Activated B cell treated with CpG ODN at 0.5 μM for 24 hours (primary cell): ENCODE measurements at regions not wholly inside any gene's neighbourhood (a gene's known extent, or its start where the extent isn't known, plus 50 kb on each side); places are given as distances from the start of the nearest gene placed in this dataset.

Source experiments
- ATAC-seq: fragments of 200-7000 bp; cut with Tn5 transposase; one replicate; pipeline ENCODE4 v1.10.0; 2021; ENCODE audit warnings: low read depth, mild to moderate bottlenecking, moderate library complexity
- CTCF ChIA-PET: fragments of 350-600 bp; sonication (Branson Sonifier 250); formaldehyde crosslinking; loops from one replicate; lab custom pipeline; 2021; ENCODE audit warnings: antibody characterized with exemption; lab: Charles Lee
- POLR2A ChIA-PET: fragments of 350-600 bp; sonication (Branson Sonifier 250); formaldehyde crosslinking; loops from one replicate; lab custom pipeline; 2021; ENCODE audit warnings: antibody characterized with exemption; lab: Charles Lee
- DNase-seq: peaks from one replicate; pipeline ENCODE4 v3.0.0; 2022
- H3K27ac Mint-ChIP-seq: one replicate; pipeline ENCODE4 v1.8.0; 2020; ENCODE audit warnings: mixed read lengths
- H3K27me3 Mint-ChIP-seq: one replicate; pipeline ENCODE4 v1.8.0; 2021; ENCODE audit warnings: mixed read lengths
- H3K36me3 Mint-ChIP-seq: one replicate; pipeline ENCODE4 v1.8.0; 2021; ENCODE audit warnings: low read depth, mixed read lengths
- H3K4me1 Mint-ChIP-seq: one replicate; pipeline ENCODE4 v1.8.0; 2021; ENCODE audit warnings: mixed read lengths
- H3K4me3 Mint-ChIP-seq: one replicate; pipeline ENCODE4 v1.8.0; 2020; ENCODE audit warnings: mild to moderate bottlenecking, mixed read lengths
- H3K9me3 Mint-ChIP-seq: one replicate; pipeline ENCODE4 v1.8.0; 2020; ENCODE audit warnings: mixed read lengths
- CTCF ChIP-seq: fragments of 200-600 bp; IDR thresholded peaks from one replicate; pipeline ENCODE4 v1.8.0; 2022; ENCODE audit warnings: antibody characterized with exemption, mild to moderate bottlenecking
- intact Hi-C: fragments of 100-400 bp; cut with micrococcal nuclease; formaldehyde crosslinking; loops from one replicate; pipeline ENCODE4 v1.15.1; 2024

- TF ChIP-seq CTCF, result no peak
- POLR2A ChIA-PET, result interaction anchor here (0.6 to 0.7 kb wide), 2 partner anchors 22 to 272 kb away, joined by 3 to 4 read pairs; no protein-coding TSS in a partner anchor
- H3K4me3 Mint-ChIP-seq, result no peak overlapping the region
- no peaks in the 10 kb centered on the region for H3K4me1 Mint-ChIP-seq
- H3K9me3 Mint-ChIP-seq, result no peaks in the 10 kb centered on the region
- H3K27ac Mint-ChIP-seq, result no peak overlapping the region
- H3K27me3 Mint-ChIP-seq, result no peaks in the 10 kb centered on the region
- intact Hi-C loops, result no loop called here
- DNase-seq (no peak), ATAC-seq (no peak)
- no peaks in the 10 kb centered on the region for H3K36me3 Mint-ChIP-seq
- CTCF ChIA-PET, result no interaction called here
Observed at GRCh38 chr18:55038162-55038561, 78.9 kb upstream of the CCDC68 start.

- DNase-seq, result no peak
- Mint-ChIP-seq H3K27me3 (peaks cover 2% of the 10 kb centered on the region), H3K4me1 (no peaks in the 10 kb centered on the region), H3K9me3 (no peaks in the 10 kb centered on the region), H3K27ac (no peak overlapping the region), H3K36me3 (no peaks in the 10 kb centered on the region), H3K4me3 (no peak overlapping the region)
- TF ChIP-seq CTCF, result no peak
- ATAC-seq, result no peak
- POLR2A ChIA-PET, result no interaction called here
- CTCF ChIA-PET, result no interaction called here
- intact Hi-C loops, result no loop called here
Observed at GRCh38 chr18:55034742-55035141, 75.5 kb upstream of the CCDC68 start.

GRCh38 chr18:55031979-55032378 lies 72.7 kb upstream of the CCDC68 start:
- Mint-ChIP-seq H3K4me1 (no peaks in the 10 kb centered on the region), H3K27ac (no peak overlapping the region), H3K36me3 (no peaks in the 10 kb centered on the region), H3K9me3 (no peaks in the 10 kb centered on the region), H3K27me3 (peaks cover 3% of the 10 kb centered on the region), H3K4me3 (no peak overlapping the region)
- DNase-seq (no peak), ATAC-seq (no peak)
- intact Hi-C loops, result no loop called here
- CTCF ChIA-PET, result no interaction called here
- no peak for TF ChIP-seq CTCF
- POLR2A ChIA-PET, result no interaction called here

- TF ChIP-seq CTCF, result no peak
- Mint-ChIP-seq H3K27me3 (peaks cover 3% of the 10 kb centered on the region), H3K4me1 (no peaks in the 10 kb centered on the region), H3K36me3 (no peaks in the 10 kb centered on the region), H3K4me3 (no peak overlapping the region), H3K27ac (no peak overlapping the region), H3K9me3 (no peaks in the 10 kb centered on the region)
- ChIA-PET CTCF (no interaction called here), POLR2A (no interaction called here)
- ATAC-seq (no peak), DNase-seq (no peak)
- intact Hi-C loops, result no loop called here
Observed at GRCh38 chr18:55031576-55031975, 72.3 kb upstream of the CCDC68 start.

GRCh38 chr18:55031164-55031563 lies 71.9 kb upstream of the CCDC68 start:
- CTCF ChIA-PET, result no interaction called here
- POLR2A ChIA-PET, result no interaction called here
- Mint-ChIP-seq H3K4me1 (no peaks in the 10 kb centered on the region), H3K27ac (no peak overlapping the region), H3K27me3 (peaks cover 3% of the 10 kb centered on the region), H3K4me3 (no peak overlapping the region), H3K36me3 (no peaks in the 10 kb centered on the region), H3K9me3 (no peaks in the 10 kb centered on the region)
- no peak for DNase-seq
- TF ChIP-seq CTCF, result no peak
- intact Hi-C loops, result no loop called here
- no peak for ATAC-seq
